Islet of Langerhans (tissue), 1 donor: ENCODE measurements at regions not wholly inside any gene's neighbourhood (a gene's known extent, or its start where the extent isn't known, plus 50 kb on each side); places are given as distances from the start of the nearest gene placed in this dataset.
"Not testable (repeated sequence)": the region's sequence is repeated elsewhere in the genome, so short reads cannot be mapped to it uniquely, and the experiment has no call there.

ENCODE experiments used
- FAIRE-seq: peaks from one replicate; lab custom pipeline; 2011; peaks lifted over from hg19 to GRCh38; lab: Jason Lieb, UNC

DNA sequence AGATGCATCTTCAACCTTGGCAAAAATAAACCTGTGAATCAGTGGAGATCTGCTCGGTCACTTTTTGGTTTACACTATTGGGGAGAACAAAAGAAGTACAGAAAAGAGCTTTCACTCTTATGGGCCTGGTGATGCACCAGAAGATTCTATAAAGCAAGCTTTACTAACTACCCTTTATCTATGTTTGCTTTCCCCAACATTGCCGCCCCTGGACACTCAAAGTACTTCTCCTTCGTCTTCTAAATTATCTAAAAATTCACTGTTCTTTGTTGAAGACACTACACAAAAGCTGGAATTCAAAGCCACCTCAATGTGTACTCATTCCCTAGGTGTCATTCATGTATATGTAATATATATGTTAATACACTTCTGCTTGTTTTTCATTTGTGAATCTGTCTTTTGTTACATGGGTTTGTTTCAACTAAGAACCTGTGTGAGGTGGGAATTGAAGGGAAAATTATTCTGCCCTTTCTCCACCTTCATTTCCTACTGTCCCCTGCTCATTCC is 97.9 kb upstream of the BTN3A2 start:
- FAIRE-seq: no peak

DNA sequence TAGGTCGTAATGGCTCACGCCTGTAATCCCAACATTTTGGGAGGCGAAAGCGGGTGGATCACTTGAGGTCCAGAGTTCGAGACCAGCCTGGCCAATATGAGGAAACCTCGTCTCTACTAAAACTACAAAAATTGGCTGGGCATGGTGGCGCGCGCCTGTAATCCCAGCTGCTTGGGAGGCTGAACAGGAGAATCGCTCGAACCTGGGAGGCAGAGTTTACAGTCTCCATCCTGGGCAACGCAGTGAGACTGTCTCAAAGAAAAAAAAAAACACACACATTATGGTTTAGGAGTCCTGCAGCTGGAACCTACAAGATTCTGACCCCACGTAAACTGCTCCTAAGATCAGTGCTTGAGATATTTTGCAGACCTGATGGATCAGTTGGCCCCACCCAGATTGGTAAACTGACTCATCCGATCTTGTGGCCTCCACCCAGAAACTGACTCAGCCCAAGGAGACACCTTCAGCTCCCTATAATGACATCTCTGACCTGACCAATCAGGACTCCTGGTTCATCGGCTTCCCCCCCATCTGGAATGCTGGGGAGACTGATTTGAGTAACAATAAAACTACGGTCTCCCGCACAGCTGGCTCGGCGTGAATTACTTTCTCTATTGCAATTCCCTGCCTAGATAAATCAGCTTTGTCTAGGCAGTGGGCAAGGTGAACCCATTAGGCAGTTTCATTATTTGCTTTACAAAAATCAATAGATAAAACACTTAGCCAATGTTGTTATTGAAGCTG is 96.2 kb upstream of the BTN3A2 start:
- no peak for FAIRE-seq

DNA sequence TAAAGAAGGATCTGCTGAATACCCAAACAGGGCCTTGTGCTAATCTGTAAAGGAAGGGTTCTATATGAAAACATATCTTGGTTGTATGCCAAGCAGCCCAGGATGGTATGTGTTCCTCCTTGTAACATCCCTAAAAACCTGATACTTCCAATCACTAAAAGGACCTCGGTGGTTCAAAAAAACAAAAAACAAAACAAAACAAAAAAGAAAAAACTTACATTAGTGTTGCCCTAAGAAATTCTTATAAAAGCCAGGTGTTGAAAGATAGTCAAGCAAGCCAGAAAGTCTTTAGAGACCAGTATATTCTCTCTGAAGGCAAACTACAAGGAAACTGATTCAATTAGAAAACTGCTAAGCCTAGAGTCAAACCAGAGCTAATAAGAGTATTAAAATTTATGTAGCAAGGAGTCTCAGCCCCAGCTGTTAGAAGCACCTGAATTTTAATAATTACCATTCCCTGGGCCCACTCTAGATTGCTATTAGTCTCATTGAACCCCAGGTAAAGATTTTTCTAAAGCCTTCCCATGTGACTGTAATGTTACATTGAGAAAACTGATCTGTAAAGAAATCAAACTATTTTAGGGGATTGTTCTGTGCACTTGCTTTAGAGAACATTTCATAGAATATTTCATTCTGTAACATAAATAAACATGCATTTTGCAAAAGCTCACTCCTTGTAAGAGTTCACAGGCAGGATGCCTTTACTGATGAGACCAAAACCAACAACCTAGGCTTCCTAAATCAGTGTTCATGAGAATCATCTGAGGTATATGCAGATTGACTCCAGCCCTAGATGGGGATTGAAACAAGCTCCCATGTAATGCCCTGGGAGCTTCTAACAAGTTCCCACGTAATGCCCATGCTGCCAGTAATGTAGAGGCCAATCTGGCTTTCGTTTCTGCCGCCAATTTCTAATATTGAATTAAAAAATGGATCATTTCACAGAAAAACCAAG is 95.2 kb upstream of the BTN3A2 start:
- FAIRE-seq: no peak

DNA sequence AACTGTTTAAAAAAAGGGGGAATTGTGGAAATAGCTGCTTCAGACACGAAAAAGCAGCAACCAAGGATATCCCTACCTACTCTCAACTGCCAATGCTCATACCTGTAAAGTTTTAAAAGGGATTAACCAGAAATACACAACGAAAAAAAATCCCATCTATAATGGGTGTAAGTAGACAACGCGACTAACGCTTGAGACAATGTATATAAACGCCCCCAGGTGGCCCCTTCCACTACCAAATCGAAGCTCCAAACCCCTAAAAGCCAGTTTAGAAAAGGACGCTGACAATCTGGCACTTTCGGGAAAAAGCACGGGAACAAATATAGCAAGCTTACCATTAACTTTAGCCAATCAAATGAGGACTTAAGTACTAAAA is 94.5 kb upstream of the BTN3A2 start:
- no peak for FAIRE-seq

DNA sequence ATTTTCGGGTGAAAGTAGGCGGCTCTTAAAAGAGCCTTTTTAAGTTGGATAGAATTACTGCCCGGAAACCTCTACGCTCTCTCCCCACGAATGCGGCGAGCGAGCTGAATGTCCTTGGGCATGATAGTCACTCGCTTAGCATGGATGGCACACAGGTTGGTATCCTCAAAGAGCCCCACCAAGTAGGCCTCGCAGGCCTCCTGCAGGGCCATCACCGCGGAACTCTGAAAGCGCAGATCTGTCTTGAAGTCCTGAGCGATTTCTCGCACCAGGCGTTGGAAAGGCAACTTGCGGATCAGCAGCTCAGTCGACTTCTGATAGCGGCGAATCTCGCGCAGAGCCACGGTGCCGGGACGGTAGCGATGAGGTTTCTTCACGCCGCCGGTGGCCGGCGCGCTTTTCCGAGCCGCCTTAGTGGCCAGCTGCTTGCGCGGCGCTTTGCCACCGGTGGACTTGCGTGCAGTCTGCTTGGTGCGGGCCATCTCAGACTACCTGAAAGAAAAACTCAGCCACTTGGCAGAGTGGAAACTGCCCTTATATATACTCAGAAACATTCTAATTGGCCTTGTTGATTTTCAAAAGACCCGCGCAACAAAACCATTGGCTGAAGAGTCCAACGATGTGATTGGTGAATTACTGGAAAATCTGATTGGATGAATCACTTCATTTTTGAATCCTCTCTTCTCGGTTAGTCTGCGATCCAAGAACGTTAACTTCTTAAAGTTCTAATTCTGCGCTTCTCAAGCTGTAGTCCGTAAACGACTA is 93.9 kb upstream of the BTN3A2 start:
- FAIRE-seq: no peak

DNA sequence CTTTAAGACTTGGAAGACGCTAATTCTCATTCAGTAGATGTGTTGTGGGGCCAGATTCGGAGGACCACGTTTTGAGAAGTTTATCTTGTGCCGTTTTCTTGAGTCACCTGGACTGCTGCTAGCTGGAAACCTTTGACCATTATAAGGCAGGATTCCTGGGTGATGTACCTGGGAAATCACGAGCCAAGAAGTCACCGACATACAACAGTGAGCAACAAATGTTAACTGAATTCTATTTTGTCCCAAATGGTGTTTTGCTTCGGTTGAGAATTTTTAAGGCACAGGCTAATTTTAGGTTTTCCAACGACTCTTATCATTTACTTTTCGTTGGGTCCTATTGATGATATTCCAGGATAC is 93.4 kb upstream of the BTN3A2 start:
- FAIRE-seq: no peak

- peak; percentile 5 for FAIRE-seq
Measured at GRCh38 chr6:26272171-26272637, 92.8 kb upstream of the BTN3A2 start.

DNA sequence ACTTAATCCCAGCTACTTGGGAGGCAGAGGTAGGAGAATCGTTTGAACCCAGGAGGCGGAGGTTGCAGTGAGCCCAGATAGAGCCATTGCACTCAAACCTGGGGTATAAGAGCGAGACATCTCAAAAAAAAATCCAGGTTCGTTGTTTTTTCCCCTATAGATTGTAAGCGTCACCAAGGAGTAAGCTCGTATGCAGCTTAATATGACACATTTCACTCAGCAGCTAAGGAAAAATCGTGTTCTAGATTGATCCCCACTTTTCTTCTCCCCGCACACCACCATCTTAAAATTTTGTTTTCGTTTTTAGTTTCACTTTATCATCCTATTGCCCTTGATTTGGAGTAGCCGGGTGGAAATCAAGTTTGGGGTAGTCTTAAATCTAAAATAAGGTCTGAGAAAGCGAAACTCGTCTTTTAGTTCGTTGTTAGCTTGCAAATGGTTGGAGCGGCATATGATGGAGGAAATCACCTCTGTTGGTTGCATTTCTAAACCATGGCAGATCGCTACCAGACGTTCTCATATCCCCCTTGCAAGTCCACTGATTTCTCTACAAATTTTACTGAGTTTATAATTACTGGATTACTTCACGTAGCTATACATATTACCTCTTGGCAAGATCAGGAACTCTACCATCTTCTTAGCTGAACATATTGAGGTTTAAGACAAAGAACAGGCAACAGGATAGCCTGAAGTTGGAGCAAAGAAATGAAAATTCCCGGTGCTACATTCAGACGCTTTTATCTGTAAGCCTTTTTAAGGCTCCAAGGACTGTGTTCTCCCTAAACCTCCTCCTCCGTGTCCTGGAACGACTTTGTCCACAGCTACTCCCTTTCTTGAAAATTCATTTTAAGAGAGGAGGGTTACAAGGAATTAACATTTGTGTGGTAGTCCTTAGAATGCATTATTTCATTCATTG is 91.1 kb upstream of the BTN3A2 start:
- FAIRE-seq: no peak

GRCh38 chr6:26275663-26276062 is 89.3 kb upstream of the BTN3A2 start:
- no peak for FAIRE-seq

GRCh38 chr6:26276841-26277648 is 88.0 kb upstream of the BTN3A2 start:
- no peak for FAIRE-seq

DNA sequence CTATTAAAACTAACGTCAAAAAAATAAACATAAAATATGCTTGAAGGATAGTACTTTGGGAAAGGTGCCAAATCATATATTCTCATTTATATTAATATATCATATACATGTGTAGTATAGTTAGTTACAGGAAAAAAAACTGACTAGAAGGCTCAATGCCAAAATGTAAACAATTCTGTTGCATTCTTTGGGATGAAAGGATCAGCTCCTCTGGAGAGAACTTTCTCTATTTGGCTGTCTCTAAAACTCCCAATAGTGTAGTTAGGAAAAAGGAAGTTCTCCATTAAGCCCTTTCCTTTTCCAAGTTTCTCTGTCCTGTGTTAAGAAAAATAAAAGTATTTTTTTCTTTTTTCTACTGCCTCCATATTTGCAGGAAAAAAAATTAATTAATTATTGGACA is 86.5 kb upstream of the BTN3A2 start:
- FAIRE-seq: no peak

DNA sequence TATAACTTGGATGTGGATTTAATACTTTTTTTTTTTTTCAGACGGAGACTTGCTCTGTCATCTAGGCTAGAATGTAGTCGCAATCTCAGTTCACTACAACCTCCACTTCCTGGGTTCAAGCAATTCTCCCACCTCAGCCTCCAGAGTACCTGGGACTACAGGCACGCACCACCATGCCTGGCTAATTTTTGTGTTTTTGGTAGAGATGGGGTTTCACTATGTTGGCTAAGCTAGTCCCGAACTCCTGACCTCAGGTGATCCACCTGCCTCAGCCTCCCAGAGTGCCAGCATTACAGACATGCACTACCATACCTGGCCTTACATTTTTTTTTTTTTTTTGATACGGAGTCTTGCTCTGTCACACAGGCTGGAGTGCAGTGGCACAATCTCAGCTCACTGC is 85.6 kb upstream of the BTN3A2 start:
- FAIRE-seq: not testable (repeated sequence)

- no peak for FAIRE-seq
Measured at GRCh38 chr6:26280407-26280806, 84.6 kb upstream of the BTN3A2 start.

DNA sequence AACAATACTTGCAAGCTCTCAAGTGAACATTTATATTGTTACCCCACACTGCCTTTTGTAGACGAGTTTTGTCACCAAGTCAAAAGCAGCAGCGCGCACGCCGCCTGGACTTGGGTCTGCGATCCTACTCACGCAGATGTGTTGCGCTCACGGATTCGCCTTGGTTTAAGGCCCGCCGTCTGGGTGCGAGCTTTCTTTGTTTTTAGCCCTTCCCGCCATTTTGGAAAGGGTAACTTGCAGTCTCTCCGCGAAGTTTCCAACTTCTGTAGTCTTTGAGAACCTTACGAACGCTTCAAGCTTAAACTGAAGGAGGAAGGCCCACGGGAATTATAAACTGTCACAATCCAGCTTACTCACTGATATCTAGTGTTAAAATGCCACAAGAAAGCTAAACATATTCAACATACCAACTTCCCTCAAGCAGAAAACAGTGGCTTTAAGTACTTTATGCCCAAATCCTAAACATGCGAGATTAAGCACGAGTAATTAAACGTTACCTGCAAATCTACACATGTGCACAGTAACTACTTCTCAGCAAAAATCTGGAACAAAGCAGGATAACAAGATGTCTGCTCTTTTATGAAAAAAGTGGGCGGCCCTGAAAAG is 80.4 kb upstream of the BTN3A2 start:
- FAIRE-seq: no peak

GRCh38 chr6:26285143-26286134 is 79.6 kb upstream of the BTN3A2 start:
- no peak for FAIRE-seq

GRCh38 chr6:26286168-26286877 is 78.7 kb upstream of the BTN3A2 start:
- FAIRE-seq: no peak

- no peak for FAIRE-seq
Measured at GRCh38 chr6:26288155-26288554, 76.8 kb upstream of the BTN3A2 start.

DNA sequence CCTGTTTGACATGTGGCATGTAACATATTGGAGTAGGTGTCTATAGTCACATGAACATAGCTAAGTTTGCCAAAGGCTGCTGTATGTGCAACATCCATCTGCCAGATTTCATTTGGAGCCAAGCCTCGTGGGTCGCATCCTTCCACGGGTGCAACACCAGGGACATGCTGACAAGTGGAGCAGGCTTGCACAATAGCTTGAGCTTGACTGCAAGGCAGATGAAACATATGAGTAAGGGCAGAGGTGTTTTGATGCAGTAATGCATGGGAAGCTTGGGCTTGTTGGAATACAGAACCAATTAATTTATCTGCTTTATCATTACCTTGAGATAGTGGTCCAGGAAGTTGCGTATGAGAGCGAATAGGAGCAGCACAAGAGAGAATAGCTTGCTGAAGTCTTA is 74.1 kb upstream of the BTN3A2 start:
- FAIRE-seq: no peak
